Globus pallidus (tissue), 1 donor: ENCODE measurements at regions not wholly inside any gene's neighbourhood (a gene's known extent, or its start where the extent isn't known, plus 50 kb on each side); places are given as distances from the start of the nearest gene placed in this dataset.
"Not testable (repeated sequence)": the region's sequence is repeated elsewhere in the genome, so short reads cannot be mapped to it uniquely, and the experiment has no call there.

Experiments used
- DNase-seq: peaks from one replicate; pipeline ENCODE4 v3.0.0-alpha.2; 2015; ENCODE audit warnings: low spot score

DNA sequence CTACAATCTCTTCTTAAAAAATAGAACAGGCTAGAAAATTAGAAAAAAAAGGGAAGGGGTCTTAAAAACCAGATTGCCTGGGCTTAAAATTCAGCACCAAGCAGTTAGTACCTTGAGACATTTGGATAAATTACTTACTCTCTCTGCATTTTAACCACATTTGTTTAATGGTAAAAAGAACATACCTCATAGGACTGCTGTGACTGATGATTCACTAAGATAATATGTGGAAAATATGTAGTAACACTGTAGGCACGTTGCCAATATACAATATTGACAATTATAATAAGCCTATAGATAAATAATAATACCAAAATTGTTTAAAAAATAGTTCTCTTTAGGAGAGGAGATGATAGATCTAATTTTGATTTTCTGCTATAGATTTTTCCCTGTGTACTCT, 750.4 kb downstream of the TENT5A start:
- no peak for DNase-seq

- DNase-seq: no peak
Measured at GRCh38 chr6:80991316-80991715, 761.2 kb downstream of the TENT5A start.

GRCh38 chr6:80988892-80989291, 763.6 kb downstream of the TENT5A start:
- no peak for DNase-seq

GRCh38 chr6:80988286-80988685, 764.2 kb downstream of the TENT5A start:
- no peak for DNase-seq

DNA sequence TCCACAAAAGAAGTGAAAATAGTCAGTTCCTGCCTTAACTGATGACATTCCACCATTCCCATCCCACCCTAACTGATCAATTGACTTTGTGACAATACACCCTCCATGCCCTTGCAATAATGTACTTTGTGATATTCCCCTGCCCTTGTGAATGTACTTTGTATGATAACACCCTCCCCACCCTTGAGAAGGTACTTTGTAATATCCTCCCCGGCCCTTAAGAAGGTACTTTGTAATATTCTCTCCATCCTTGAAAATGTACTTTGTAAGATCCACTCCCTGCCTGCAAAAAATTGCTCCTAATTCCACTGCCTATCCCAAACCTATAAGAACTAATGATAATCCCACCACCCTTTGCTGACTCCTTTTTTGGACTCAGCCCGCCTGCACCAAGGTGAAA, 771.3 kb downstream of the TENT5A start:
- DNase-seq: not testable (repeated sequence)

- DNase-seq: no peak
Measured at GRCh38 chr6:80976336-80976735, 776.1 kb downstream of the TENT5A start.

GRCh38 chr6:80974579-80974978, 777.9 kb downstream of the TENT5A start:
- no peak for DNase-seq

- DNase-seq: no peak
Measured at GRCh38 chr6:80969439-80969838, 783.0 kb downstream of the TENT5A start.

- no peak for DNase-seq
Measured at GRCh38 chr6:80967609-80968008, 784.9 kb downstream of the TENT5A start.

DNA sequence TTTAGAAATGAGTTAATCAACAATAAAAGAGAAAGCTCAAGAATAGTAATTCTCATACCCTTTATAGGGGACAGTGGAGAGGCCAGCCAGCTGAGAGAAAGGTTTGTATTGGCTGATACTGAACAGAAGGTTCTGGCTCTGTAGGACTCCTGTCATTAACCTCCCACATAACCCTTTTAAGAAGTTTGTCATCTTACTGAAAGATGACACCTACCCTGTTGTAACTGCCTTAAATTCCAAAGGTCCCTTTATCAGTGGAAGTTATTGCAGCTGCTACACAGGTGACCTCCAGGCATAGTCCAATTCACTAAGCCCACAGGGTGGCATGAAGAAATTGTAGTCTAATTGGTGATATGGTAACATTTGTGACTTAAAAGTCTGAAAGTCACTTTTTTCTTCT, 790.1 kb downstream of the TENT5A start:
- DNase-seq: no peak

DNA sequence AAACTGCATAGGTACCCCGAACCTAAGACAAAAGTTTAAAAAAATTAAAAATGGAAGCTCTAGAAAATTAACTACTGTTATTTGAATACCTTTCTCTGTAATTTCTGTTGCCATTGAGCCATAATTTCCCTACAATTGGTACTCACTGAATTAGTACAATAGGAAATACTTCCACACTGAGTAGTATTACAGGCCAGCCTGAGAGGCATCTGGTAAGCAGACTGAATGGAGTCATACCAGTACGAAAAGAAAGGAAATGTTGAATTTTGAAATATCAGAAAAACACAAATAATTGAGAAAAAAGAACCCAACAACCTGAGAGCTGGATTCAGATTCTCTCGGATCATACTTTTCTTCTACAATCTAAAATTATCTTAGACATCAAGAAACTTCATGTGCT, 791.3 kb downstream of the TENT5A start:
- no peak for DNase-seq

DNA sequence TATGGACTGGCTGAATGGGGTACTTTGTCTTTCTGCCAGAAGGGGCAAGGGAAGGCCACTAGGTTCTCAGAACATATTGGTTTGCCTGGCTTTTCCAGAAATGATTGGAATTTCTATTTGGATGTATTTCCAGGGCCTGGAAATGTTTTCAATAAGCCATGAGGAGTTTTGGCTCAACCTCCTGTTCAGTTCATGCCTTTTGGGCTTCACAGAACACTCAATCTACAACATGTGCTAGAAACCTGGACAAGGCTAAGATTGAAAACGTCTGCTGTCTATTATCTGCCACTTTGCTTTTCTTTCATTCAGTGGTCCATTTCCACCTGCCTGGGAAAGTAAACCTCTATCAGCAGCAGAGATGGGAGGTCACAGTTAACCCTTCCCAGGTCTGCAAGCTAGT, 793.4 kb downstream of the TENT5A start:
- DNase-seq: no peak

DNA sequence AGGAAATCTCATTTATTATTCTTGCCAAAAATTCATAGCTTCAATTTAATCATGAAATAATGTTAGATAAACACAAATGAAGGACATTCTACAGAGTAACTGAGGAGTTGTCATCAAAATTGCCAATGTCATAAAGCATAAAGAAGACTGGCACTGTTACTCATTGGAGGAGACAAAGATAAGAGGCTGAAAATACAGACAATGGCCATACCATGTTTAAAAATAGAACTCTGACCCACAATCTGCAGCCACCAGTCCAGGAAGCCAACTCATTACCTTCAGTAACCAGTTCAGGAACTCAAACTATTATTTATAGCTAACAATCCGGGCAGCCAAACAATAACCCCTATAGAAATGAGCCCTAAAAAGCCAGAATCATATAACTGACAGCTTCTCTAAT, 795.6 kb downstream of the TENT5A start:
- DNase-seq: no peak

DNA sequence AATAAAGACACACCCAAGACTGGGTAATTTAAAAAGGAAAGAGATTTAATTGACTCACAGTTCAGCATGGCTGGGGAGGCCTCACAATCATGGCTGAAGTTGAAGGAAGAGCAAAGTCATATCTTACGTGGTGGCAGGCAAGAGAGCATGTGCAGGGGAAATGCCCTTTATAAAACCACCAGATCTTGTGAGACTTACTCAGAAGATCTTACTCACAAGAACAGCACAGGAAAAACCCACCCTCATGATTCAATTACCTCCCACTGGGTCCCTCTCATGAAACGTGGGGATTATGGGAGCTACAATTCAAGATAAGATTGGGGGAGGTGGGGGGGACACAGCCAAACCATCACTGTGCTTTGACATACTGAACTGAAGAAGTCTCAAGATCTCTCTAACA, 800.0 kb downstream of the TENT5A start:
- not testable (repeated sequence) for DNase-seq

GRCh38 chr6:80946402-80946801, 806.1 kb downstream of the TENT5A start:
- no peak for DNase-seq

- no peak for DNase-seq
Measured at GRCh38 chr6:80942911-80943310, 809.6 kb downstream of the TENT5A start.

DNA sequence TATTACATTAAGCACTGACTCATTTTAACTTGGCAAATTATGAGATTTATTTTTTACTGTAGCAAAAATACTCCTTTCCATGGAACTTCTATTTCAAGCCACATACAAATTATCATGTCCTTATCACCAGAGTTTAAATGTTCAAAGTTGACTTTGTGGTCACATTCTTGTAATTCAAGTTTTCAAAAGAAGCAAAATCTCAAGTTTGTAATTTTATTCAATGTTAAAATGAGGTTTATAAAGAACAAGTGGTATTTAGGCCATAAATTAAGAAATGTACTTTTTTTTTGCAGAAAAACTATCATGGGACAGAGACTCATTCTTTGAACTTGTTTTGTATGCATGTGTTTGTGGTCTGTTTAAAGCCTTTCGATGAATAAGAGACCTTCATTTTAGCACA, 811.5 kb downstream of the TENT5A start:
- DNase-seq: no peak

DNA sequence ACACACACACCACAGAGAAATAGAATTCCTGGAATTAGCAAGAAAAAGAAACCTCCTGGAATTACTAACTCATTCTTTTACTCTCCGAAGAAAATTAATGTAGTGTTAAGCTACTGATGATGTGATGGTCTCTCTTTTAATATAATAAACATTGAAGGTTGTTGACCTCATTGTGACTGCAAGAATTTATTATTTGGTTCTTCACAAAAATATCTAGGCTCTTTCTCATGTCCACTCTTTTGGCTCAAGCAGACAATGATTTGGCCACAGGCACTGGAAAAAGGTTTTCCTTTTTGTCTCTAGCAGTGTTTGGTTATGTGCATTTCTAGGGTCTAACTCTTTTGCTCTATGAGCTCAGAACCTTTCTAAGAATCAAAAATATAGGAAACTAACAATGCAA, 811.9 kb downstream of the TENT5A start:
- no peak for DNase-seq

DNA sequence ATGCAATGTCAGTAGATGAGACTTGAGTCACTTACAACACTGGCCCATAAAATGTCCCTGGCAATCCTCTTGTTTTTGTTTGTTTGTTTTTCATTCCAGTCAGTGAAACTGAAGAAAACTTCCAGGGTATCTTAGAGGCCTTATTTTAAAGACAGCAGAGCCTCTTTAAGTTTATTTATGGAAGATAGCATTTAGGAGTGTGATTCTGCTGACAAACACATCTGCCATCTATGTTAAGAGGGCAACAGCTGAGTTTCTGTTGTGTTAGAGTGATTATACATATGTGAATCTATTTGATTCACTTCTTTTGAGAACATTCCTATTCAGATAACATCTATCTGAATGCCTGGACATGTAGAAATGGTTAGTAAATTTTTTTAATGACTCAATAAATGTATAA, 812.6 kb downstream of the TENT5A start:
- no peak for DNase-seq

DNA sequence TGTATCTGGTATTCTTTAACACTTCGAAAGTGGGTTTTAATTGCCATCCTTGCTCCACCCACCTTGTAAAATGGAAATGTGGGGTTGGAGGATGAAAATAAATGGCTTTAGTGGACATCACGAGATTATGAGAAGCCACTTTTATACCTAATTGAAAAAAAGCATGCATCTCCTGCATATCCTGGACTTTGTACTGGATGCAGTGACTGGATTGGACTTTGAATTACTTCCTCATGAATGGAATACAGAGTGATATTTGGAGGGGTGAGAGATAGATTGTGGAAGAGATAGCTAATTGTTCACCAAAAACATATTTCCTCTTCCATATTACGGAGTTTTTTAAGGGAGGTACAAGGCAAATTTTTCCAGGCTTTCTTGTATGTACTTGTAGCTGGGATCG, 813.0 kb downstream of the TENT5A start:
- no peak for DNase-seq

- no peak for DNase-seq
Measured at GRCh38 chr6:80938131-80938530, 814.4 kb downstream of the TENT5A start.

DNA sequence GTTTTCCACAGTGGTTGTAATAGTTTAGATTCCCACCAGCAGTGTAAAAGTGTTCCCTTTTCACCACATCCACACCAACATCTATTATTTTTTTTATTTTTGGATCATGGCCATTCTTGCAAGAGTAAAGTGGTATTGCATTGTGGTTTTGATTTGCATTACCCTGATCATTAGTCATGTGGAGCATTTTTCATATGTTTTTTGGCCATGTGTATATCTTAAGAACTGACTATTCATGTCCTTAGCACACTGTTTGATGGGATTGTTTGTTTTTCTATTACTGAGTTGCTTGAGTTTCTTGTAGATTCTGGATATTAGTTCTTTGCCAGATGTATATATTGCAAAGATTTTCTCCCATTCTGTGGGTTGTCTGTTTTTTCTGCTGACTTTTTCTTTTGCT, 820.1 kb downstream of the TENT5A start:
- DNase-seq: no peak

DNA sequence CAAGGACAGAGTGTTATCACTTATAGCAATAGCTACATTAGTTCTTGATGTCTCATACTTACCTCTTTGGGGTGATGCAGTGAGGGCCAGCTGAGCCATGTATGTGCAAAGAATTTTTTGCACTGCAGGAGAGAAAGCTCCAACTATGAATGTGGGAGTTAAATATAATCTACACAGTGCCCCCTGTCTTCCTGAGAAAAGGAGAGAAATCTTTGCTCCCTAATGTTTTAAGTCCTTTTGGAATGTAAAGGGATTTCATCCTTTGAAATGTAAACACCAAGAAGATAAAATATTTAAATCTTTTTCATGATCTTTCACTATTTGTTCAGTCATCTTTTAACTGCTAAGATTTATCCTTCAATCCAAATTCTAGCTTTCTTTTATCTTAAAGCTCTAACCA, 822.1 kb downstream of the TENT5A start:
- DNase-seq: no peak

GRCh38 chr6:80923816-80924215, 817.3 kb downstream of the BCKDHB start:
- no peak for DNase-seq

GRCh38 chr6:80922916-80923455, 816.5 kb downstream of the BCKDHB start:
- no peak for DNase-seq
